ENCODE measurements at regions not wholly inside any gene's neighbourhood (a gene's known extent, or its start where the extent isn't known, plus 50 kb on each side); places are given as distances from the start of the nearest gene placed in this dataset.

DNA sequence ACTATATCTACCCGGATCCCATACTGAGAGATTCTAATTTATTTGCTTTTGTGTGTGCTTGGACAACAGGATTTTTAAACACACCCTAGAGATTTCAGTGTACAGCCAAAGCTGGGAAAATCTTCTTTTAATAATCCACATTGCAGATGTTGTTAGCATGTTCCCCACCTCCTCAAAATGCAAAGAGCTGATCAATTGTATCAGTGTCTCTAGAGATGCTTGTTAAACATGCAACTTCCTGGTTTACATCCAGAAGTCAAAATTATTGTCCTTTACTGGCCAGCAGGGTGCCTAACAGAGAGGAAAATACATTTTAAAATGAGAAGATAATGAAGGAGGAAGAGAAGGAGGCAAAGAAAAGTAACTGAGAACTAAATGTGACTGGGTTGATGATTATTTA, 793.3 kb downstream of the SEMA5A start:
- Histone ChIP-seq H3K79me1 (ENCODE audit: low read depth, low read length) (no peaks in the 10 kb centered on the region), H2AK5ac (ENCODE audit: low read depth, low read length) (no peak overlapping the region), H2AFZ (ENCODE audit: low read length) (no peak overlapping the region), H3K4me3 (ENCODE audit: extremely low read depth in 1 of 4, insufficient read depth in 2 of 4, low read depth in 3 of 4, low read length in 4 of 4) (no peak overlapping the region), H3K4ac (replicated peaks; ENCODE audit: insufficient read length, low read depth, low read length) (no peak overlapping the region), H3K4me1 (replicated peaks in 1 of 4; ENCODE audit: control insufficient read depth in 3 of 4, insufficient read depth in 4 of 4, low read length in 3 of 4) (no peaks in the 10 kb centered on the region), H4K20me1 (replicated peaks in 1 of 2; ENCODE audit: control insufficient read depth in 1 of 2, insufficient read depth in 2 of 2, low read length in 2 of 2) (no peaks in the 10 kb centered on the region), H4K91ac (replicated peaks; ENCODE audit: insufficient read length, low read length) (no peak overlapping the region), H2BK20ac (ENCODE audit: low read length) (no peak overlapping the region), H3K4me2 (ENCODE audit: insufficient read depth in 1 of 2, low read depth in 2 of 2, low read length in 2 of 2) (no peak overlapping the region), H3K14ac (ENCODE audit: insufficient read length) (no peak overlapping the region), H3K23me2 (ENCODE audit: low read depth, low read length) (no peaks in the 10 kb centered on the region), H3K18ac (ENCODE audit: extremely low read depth, low read length) (no peak overlapping the region), H2BK120ac (replicated peaks; ENCODE audit: low read depth, low read length) (no peak overlapping the region), H3K79me2 (ENCODE audit: control insufficient read depth in 1 of 2, insufficient read depth in 2 of 2, low read length in 2 of 2) (no peaks in the 10 kb centered on the region), H2BK15ac (ENCODE audit: low read length) (no peak overlapping the region), H3K27me3 (replicated peaks in 1 of 4; ENCODE audit: control insufficient read depth in 3 of 4, extremely low read depth in 1 of 4, insufficient read depth in 3 of 4, low read length in 3 of 4) (no peaks in the 10 kb centered on the region), H3K27ac (ENCODE audit: low read depth, low read length) (no peak overlapping the region), H3K23ac (ENCODE audit: insufficient read length) (no peak overlapping the region), H3K56ac (replicated peaks; ENCODE audit: insufficient read length, low read depth, low read length) (no peak overlapping the region), H4K5ac (ENCODE audit: insufficient read length, low read depth, low read length) (no peak overlapping the region), H3K9me3 (ENCODE audit: insufficient read depth in 2 of 2, low read depth in 1 of 2, low read length in 1 of 2) (no peaks in the 10 kb centered on the region), H3K9ac (replicated peaks in 1 of 4; ENCODE audit: extremely low read depth in 1 of 4, low read depth in 3 of 4, low read length in 3 of 4) (no peak overlapping the region), H2BK5ac (ENCODE audit: low read depth, low read length) (no peak overlapping the region), H2BK12ac (ENCODE audit: low read depth, low read length) (no peak overlapping the region), H4K8ac (ENCODE audit: extremely low read depth, insufficient read depth, low read length) (no peak overlapping the region), H3K36me3 (ENCODE audit: control insufficient read depth in 2 of 4, insufficient read depth in 4 of 4, low read length in 3 of 4) (no peaks in the 10 kb centered on the region)
- POLR2A ChIA-PET (ENCODE audit: partially characterized antibody), result no interaction called here
- no peak for DNase-seq (ENCODE audit: low read depth in 1 of 2, low spot score in 2 of 2)
- FAIRE-seq, result no peak
- WGBS, 2 experiments (ENCODE audit: extremely low coverage in 1 of 2, insufficient coverage in 1 of 2, insufficient read length in 1 of 2, insufficient replicate concordance in 2 of 2, low coverage in 1 of 2, low lambda C conversion rate in 2 of 2, missing lambda C conversion rate in 1 of 2), result 87% methylated on average over 1 of the region's 1 CpG; no CpG with 5 or more reads in 1 of the 2 experiments
- CTCF ChIA-PET (ENCODE audit: partially characterized antibody), result no interaction called here
- TF ChIP-seq SP4 (IDR thresholded peaks at IDR 0.05; ENCODE audit: low read length), result no peak
- no peak for TF ChIP-seq ZNF274 (IDR thresholded peaks at IDR 0.05; ENCODE audit: borderline replicate concordance, extremely low read depth, low read length)
- TF ChIP-seq, protein P1, sequence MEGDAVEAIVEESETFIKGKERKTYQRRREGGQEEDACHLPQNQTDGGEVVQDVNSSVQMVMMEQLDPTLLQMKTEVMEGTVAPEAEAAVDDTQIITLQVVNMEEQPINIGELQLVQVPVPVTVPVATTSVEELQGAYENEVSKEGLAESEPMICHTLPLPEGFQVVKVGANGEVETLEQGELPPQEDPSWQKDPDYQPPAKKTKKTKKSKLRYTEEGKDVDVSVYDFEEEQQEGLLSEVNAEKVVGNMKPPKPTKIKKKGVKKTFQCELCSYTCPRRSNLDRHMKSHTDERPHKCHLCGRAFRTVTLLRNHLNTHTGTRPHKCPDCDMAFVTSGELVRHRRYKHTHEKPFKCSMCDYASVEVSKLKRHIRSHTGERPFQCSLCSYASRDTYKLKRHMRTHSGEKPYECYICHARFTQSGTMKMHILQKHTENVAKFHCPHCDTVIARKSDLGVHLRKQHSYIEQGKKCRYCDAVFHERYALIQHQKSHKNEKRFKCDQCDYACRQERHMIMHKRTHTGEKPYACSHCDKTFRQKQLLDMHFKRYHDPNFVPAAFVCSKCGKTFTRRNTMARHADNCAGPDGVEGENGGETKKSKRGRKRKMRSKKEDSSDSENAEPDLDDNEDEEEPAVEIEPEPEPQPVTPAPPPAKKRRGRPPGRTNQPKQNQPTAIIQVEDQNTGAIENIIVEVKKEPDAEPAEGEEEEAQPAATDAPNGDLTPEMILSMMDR (IDR thresholded peaks at IDR 0.05; ENCODE audit: control extremely low read depth in 1 of 3, insufficient read depth in 1 of 3, low read depth in 1 of 3, low read length in 3 of 3), result no peak
- TF ChIP-seq CHD2 (IDR thresholded peaks at IDR 0.05; ENCODE audit: low read length), result no peak
- TF ChIP-seq CHD1 (IDR thresholded peaks at IDR 0.05; ENCODE audit: low read depth, low read length), result no peak
- TF ChIP-seq RBBP5 (IDR thresholded peaks at IDR 0.05; ENCODE audit: borderline replicate concordance, low read depth, low read length), result no peak
- TF ChIP-seq RAD21 (IDR thresholded peaks at IDR 0.05 in 1 of 2, conservative IDR thresholded peaks at IDR 0.05 in 1 of 2; ENCODE audit: low read depth in 2 of 2, low read length in 2 of 2), result no peak
- no peak for TF ChIP-seq POU5F1 (IDR thresholded peaks at IDR 0.05; ENCODE audit: low read depth, low read length)
- TF ChIP-seq TCF12 (IDR thresholded peaks at IDR 0.05; ENCODE audit: low read depth, low read length), result no peak

Measured in H1 (cell line).